ENCODE measurements at regions not wholly inside any gene's neighbourhood (a gene's known extent, or its start where the extent isn't known, plus 50 kb on each side); places are given as distances from the start of the nearest gene placed in this dataset.
"Not testable (repeated sequence)": the region's sequence is repeated elsewhere in the genome, so short reads cannot be mapped to it uniquely, and the experiment has no call there.

GRCh38 chrX:140064993-140065392 is 99.7 kb upstream of the CXorf66 start:
- peak; percentile 3 for DNase-seq

DNA sequence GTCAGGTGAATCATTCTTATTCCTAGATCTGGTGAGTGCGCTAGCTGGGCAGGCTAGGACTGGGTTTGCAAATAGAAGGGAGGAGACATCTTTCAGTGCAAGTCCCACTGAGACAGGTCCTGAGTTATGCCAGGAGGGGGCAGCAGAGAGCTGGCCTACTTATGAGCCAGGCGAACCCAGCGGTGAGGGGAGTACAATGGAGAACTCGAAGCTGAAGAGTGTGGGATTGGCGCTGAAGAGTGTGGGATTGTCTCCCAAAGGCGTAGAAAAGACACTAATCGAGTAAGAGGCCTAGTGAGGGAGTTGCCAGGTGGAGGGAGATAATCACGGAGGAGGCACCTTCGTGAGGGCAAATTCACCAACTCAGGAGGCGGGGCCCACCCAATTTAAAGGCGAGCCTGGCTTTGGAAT is 91.7 kb upstream of the CXorf66 start:
- peak; percentile 79 for DNase-seq

DNA sequence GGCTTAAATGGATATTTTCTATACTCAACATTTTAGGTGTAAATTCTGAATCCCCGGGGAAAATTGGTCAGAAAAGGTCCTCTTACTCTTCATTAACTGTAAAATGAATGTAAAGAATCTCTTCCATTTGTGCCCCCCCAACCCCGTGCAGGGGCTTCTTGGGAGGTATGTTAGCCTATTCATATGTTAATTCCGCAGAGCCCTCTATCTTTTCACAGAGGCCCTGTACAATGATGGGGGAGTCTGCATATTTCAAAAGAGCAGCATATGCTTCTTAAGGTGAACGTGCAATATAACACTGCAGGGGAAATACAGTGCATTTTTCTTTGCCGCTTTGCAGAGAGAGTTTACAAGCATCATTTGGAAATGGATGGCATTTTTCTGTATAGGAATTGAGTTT is 88.5 kb upstream of the CXorf66 start:
- no peak for DNase-seq

DNA sequence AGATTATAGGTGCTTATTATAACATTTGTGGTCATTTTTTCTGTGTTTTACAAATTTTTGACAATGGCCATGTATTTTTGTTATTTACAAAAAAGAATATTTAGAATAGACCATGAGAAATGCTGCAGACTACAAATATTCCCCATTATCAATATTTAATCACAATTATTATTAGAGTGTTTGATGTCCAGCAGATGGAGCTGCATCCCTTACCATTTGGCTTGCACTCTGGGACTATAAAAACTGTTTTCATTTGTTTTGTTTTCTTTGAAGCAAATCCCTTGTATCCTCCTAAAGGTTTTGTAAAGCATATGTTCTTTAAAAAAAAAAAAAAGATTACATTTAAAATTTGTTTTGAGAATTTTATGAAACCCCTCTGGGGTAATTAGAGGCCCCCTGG is 85.6 kb upstream of the CXorf66 start:
- DNase-seq: peak; percentile 21

DNA sequence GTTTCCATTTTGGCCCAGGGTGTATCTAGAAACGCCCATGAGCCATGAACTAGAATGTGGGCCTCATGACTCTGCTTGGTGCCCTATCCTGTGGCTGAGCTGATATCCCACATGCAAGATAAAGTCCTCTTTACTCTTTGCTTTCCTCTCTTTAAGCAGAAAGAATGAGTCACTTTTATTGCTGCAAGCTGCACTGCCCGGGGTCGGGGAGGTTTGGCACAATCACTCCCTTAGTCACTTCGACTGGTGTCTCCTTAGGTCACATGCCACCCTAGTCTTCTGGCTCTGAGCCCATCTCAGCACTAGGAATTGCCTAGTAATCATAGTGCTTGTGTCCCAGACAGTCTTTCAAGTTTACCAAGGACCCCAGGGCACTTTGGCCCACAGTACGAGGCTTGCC is 75.1 kb upstream of the CXorf66 start:
- DNase-seq: peak; percentile 7

- DNase-seq: no peak
Observed at GRCh38 chrX:140038842-140039241, 73.5 kb upstream of the CXorf66 start.

DNA sequence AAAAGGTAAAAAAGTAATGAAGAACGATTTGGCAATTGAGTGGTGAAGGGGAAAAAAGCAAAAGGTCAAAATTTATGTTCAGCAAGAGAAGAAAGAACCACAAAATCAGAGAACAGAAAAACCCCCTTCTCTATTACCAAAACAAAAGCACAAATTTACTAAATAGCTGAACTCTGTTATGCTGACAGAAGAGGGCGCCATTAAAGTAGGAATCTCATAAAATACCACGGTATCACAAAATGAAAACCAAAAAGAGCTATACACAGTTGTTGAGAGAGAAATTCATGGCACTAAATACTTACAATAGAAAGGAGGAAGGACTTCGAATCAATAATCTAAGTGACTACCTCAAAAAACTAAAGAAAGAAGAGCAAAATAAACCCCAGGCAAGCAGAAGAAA is 69.6 kb upstream of the CXorf66 start:
- peak; percentile 25 for DNase-seq

DNA sequence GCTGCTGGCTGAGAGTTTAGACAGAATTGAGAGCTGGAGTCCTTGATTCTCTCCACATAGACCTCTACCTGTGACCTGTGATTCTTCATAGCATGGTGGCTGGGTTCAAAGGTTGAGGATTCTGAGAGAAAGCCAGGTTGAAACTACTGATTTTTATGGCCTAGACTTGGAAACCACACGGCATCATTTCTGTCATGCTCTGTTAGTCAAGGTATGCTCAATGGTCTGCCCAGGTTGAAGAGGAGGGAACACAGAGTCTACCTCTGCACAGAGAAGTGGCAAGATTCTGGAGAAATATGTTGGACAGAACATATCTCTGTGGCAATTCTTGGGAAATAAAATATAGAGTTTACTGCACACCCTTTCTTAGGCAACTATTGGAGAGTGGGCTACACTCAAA is 57.2 kb upstream of the CXorf66 start:
- DNase-seq: no peak

DNA sequence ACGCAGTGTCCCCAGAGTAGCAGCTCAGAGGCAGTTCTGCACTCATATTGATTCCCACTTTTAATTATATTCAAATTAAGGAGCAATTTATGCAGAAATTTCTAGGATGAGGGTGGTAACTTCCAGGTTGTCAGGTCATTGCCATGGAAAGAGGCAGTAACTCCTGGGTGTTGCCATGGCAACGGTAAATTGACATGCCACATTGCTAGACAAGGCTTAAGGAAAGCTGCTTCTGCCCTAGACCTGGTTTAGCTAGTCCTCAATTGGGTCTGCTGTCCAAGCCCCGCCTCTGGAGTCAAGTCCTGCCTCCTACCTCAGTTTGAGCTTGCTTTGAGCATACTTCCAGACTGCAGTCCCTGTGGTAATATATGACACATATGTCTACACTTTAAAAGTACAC is 53.8 kb upstream of the CXorf66 start:
- DNase-seq: not testable (repeated sequence)

Measured in hematopoietic multipotent progenitor cell treated with erythropoietin and hydrocortisone succinate and interleukin-3 and kit ligand, for 6 days (in vitro differentiated cells).